ENCODE measurements at regions not wholly inside any gene's neighbourhood (a gene's known extent, or its start where the extent isn't known, plus 50 kb on each side); places are given as distances from the start of the nearest gene placed in this dataset.

DNA sequence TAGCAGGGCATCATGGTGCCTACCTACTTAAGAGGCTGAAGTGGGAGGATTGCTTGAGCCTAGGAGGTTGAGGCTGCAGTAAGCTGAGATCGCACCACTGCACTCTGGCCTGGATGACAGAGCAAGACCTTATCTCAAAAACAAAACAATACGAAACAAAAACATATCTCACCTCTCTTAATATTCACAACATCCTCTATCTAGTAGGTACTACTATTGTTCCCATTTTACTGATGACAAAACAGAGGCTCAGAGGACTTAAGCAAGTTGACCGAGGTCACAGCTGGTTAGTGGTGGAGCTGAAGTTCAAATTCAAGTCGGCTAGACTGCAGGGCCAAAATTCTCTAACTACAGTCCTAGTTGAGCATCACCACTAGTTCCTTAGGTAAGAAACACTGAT is 172.3 kb upstream of the EEA1 start:
- 0 out of 20 replicates have a peak, but pooled peaks cover 0 to 3% (median 0%) of the 10 kb centered on the region in 10 experiments for H3K4me1 ChIP-seq
- no peaks in the 10 kb centered on the region for H3K27me3 ChIP-seq
- no peaks in the 10 kb centered on the region for H3K9me3 ChIP-seq (replicated peaks in 1 of 11)
- H3K36me3 ChIP-seq, result no peaks in the 10 kb centered on the region
- no peak for TF ChIP-seq Cebpa-rat (IDR thresholded peaks at IDR 0.05)
- no peak overlapping the region for H3K4me3 ChIP-seq
- no peak overlapping the region for H3K4me2 ChIP-seq
- no peak overlapping the region for H3K27ac ChIP-seq
- H3K9ac ChIP-seq, result no peak overlapping the region
- H4K20me1 ChIP-seq, result no peaks in the 10 kb centered on the region

DNA sequence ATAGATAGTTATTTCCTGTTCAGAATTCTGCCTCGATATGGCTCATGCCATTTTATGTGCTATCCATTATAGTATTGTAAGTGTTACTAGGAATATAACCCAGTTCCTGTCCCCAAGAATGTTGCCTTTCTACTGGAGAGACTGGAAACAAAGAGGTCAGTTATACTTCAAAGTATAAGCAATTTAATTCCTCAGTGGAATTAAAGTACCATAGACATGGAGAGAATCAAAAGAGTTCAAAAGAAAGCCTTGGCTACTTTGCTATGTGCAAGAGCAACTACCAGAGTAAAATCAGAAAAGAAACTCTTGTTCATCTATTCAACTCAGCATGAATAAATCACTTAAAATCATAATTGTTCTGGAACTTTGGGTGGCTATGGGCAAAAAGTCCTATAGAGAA is 173.2 kb upstream of the EEA1 start:
- Histone ChIP-seq H3K27me3 (no peaks in the 10 kb centered on the region), H3K36me3 (no peaks in the 10 kb centered on the region)

DNA sequence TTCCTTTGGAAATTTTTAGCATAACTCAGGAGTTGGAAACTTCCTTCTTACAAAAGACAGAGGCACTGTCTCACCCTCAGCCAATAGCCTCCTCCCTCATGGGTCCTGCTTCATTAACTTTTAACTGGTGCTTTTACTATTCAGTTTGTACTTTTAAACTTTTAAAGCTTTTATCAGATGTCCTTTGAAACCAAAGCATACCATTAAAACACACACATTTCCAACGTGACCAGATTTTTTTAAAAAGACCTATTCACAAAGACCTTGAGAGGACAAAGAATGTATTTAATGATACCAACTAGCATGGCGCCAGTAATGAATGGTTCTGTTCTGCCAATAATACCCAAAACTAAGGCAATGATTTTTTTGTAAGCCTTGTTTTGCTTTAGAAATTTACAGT is 173.6 kb upstream of the EEA1 start:
- H3K9me3 ChIP-seq (replicated peaks in 1 of 11), result no peaks in the 10 kb centered on the region
- H3K4me1 ChIP-seq, result 0 out of 20 replicates have a peak, but pooled peaks cover 0 to 3% (median 0%) of the 10 kb centered on the region in 10 experiments
- H3K27me3 ChIP-seq, result no peaks in the 10 kb centered on the region
- H3K9ac ChIP-seq, result no peak overlapping the region
- TF ChIP-seq Cebpa-rat (IDR thresholded peaks at IDR 0.05), result no peak
- H3K4me2 ChIP-seq, result no peak overlapping the region
- no peaks in the 10 kb centered on the region for H4K20me1 ChIP-seq
- H3K27ac ChIP-seq, result no peak overlapping the region
- H3K4me3 ChIP-seq, result no peak overlapping the region
- no peaks in the 10 kb centered on the region for H3K36me3 ChIP-seq

More for the DNA sequence above, 173.2 kb upstream of the EEA1 start:
- Histone ChIP-seq H3K27ac (no peak overlapping the region), H3K4me1 (0 out of 20 replicates have a peak, but pooled peaks cover 0 to 3% (median 0%) of the 10 kb centered on the region in 10 experiments), H3K4me2 (no peak overlapping the region), H4K20me1 (no peaks in the 10 kb centered on the region), H3K9ac (no peak overlapping the region), H3K4me3 (no peak overlapping the region), H3K9me3 (replicated peaks in 1 of 11) (no peaks in the 10 kb centered on the region)
- TF ChIP-seq Cebpa-rat (IDR thresholded peaks at IDR 0.05), result no peak

DNA sequence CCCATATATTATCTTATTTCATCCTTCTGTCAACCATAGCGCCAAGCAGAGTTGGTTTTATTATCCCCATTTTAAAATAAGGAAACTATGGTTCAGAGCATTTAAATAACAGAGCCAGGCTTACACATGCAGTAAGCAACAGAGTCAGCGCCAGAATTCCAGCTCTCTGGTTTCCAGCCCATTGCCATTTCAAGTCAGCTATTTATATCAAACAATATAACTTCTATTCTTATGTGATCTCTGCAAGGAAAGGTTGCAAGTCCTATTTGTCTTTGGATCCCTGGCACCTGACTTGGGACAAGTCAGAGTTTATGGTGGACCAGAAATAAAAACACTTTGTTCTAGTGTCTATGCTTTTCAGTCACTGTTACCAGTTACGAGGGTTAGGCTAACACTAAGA is 174.1 kb upstream of the EEA1 start:
- H3K9ac ChIP-seq, result no peak overlapping the region
- no peaks in the 10 kb centered on the region for H3K27me3 ChIP-seq
- H3K4me2 ChIP-seq, result no peak overlapping the region
- no peaks in the 10 kb centered on the region for H3K9me3 ChIP-seq (replicated peaks in 1 of 11)
- H3K4me1 ChIP-seq, result 0 out of 20 replicates have a peak, but pooled peaks cover 0 to 3% (median 0%) of the 10 kb centered on the region in 10 experiments
- TF ChIP-seq Cebpa-rat (IDR thresholded peaks at IDR 0.05), result no peak
- H4K20me1 ChIP-seq, result no peaks in the 10 kb centered on the region
- H3K27ac ChIP-seq, result no peak overlapping the region
- no peak overlapping the region for H3K4me3 ChIP-seq
- H3K36me3 ChIP-seq, result no peaks in the 10 kb centered on the region

DNA sequence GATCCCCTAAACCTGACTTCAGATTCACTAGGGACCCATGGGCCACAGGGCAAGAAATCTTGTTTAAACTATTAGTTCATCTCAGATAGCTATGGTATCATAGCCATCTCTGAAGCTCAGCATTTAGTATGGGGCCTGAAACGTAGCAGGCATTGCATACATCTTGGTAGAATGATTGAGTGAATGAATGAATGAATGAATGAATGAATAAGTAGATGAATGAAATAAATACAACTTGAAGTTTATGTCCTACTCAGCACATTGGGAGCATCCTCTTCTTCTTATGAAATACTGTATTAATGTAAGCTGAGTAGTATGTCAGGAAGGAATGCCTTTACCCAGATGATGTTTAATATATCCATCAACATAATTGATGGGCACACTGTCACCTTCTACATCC is 175.4 kb upstream of the EEA1 start:
- H3K9me3 ChIP-seq (replicated peaks in 1 of 11), result no peaks in the 10 kb centered on the region
- no peaks in the 10 kb centered on the region for H4K20me1 ChIP-seq
- no peaks in the 10 kb centered on the region for H3K27me3 ChIP-seq
- no peak overlapping the region for H3K27ac ChIP-seq
- H3K9ac ChIP-seq, result no peak overlapping the region
- no peak for TF ChIP-seq Cebpa-rat (IDR thresholded peaks at IDR 0.05)
- no peak overlapping the region for H3K4me2 ChIP-seq
- no peaks in the 10 kb centered on the region for H3K4me1 ChIP-seq
- H3K4me3 ChIP-seq, result no peak overlapping the region
- no peaks in the 10 kb centered on the region for H3K36me3 ChIP-seq

DNA sequence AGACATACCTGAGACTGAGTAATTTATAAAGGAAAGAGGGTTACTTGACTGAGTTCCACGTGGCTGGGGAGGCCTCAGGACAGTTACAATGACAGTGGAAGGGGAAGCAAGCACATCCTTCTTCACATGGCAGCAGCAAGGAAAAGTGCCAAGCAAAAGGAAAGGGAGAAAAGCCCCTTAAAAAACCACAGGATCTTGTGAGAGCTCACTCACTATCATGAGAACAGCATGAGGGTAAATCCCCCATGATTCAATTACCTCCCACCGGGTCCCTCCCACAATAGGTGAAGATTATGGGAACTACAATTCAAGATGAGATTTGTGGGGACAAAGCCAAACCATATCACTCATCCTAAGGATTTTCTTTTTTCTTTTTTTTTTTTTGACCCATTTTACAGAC is 177.8 kb upstream of the EEA1 start:
- Histone ChIP-seq H3K9me3 (replicated peaks in 1 of 11) (no peaks in the 10 kb centered on the region), H3K4me2 (no peak overlapping the region), H3K9ac (no peak overlapping the region), H3K36me3 (no peaks in the 10 kb centered on the region), H3K4me3 (no peak overlapping the region), H3K27me3 (no peaks in the 10 kb centered on the region), H3K4me1 (no peaks in the 10 kb centered on the region; a peak in 1 of 20 replicates), H4K20me1 (no peaks in the 10 kb centered on the region), H3K27ac (no peak overlapping the region)
- TF ChIP-seq Cebpa-rat (IDR thresholded peaks at IDR 0.05), result no peak

DNA sequence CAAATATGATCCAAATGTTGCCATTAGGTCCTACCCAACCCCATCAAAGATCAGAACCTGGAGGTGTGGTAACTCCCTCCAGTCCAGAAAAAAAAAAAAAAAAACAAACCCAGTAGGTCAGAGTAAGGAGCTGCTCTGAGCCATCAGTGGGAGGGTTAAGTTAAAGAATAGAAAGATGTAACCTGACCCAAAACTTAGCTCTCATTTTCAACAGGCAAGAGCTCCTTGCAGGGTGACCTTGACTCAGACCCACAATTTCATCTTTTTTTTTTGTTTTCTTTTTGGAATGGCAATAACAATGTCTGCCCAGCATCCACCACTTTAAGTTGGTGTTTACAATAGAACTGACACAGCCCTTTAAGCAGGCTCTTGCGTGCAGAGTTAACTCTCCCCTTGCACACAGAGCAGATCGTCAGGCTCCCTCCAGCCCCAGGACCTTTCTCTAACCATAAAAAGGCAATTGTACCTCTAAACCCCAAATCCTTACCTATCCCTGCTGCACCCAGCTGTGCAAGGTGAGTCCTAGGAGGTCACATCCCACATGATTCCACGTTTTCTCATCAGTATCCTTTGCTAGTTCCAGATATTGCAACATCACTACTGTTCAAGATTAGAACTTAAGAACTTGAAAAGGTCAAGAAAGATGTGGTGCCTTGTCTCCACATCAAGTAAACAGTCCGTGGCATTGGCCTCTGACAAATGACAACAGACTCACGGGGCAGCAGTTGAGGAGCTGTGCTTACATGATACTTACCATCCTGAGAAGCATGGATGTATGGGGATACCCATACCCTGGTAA is 178.6 kb upstream of the EEA1 start:
- no peaks in the 10 kb centered on the region for H3K36me3 ChIP-seq
- H3K9ac ChIP-seq, result no peak overlapping the region
- H3K4me1 ChIP-seq, result peaks cover 0 to 1% (median 0%) of the 10 kb centered on the region in 10 experiments; a peak in 2 of 20 replicates
- no peaks in the 10 kb centered on the region for H3K27me3 ChIP-seq
- H3K4me2 ChIP-seq, result no peak overlapping the region
- H3K9me3 ChIP-seq (replicated peaks in 1 of 11), result no peaks in the 10 kb centered on the region
- H3K4me3 ChIP-seq, result no peak overlapping the region
- H3K27ac ChIP-seq, result no peak overlapping the region
- H4K20me1 ChIP-seq, result no peaks in the 10 kb centered on the region
- peak in 2 of 11 experiments; percentile 21 to 61; a peak in 1 of 22 replicates for TF ChIP-seq Cebpa-rat (IDR thresholded peaks at IDR 0.05)

DNA sequence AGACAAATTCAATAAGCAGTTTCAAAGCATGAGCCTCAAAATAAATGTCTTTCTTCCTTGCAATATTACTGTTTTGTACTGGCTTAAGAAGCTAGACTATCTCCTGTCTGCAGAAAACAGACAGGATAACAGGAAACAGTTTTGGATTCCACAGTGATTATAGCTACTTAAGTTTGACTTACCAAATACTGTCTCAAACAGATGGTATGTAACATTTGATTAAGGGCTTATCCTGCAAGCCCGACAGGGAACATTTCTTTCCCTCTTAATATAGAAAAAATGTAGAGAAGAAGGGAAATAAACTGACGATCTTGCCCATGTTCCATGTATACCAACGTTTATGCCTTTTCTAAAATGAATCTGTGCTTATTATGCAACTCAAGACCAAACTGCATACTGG is 179.9 kb upstream of the EEA1 start:
- Histone ChIP-seq H3K4me2 (no peak overlapping the region), H3K27me3 (no peaks in the 10 kb centered on the region), H3K36me3 (no peaks in the 10 kb centered on the region), H3K4me1 (peaks cover 0 to 13% (median 0%) of the 10 kb centered on the region in 10 experiments; a peak in 6 of 20 replicates), H3K4me3 (no peak overlapping the region), H3K9ac (no peak overlapping the region), H3K9me3 (replicated peaks in 1 of 11) (no peaks in the 10 kb centered on the region), H4K20me1 (no peaks in the 10 kb centered on the region), H3K27ac (no peak overlapping the region)
- no peak for TF ChIP-seq Cebpa-rat (IDR thresholded peaks at IDR 0.05)

DNA sequence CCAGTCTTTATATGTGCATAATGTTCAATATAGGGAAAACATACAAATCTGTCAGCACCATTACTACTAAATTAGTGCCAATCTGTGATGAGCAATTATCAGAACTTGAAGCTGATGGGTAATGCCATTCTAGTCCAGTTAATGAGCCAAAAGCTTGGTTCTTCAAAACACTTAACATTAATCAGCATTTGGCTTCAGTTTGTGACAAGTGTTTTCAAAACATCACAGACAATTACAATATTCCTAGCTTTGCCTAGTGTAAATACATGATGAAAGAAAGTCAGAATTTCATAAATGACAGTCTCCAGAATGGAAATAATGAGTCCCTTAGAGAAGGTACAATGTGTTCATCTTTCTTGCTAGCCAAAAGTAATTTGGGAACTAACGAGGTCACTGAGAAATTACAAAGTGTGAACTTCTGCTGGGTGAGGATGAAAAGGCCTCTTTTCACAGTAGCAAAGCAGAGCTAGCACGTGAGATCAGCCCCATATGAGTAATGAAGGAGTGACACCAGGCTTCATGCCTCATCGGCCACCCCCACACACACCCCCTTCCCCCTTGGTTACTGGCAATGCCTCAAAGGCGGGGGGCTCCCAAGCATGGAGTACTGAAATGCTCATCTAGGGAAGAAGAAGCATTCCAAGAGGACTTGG is 180.6 kb upstream of the EEA1 start:
- Histone ChIP-seq H3K9me3 (replicated peaks in 1 of 11) (no peaks in the 10 kb centered on the region), H3K27me3 (no peaks in the 10 kb centered on the region), H4K20me1 (no peaks in the 10 kb centered on the region), H3K9ac (no peak overlapping the region), H3K4me1 (peaks cover 0 to 15% (median 0%) of the 10 kb centered on the region in 10 experiments; a peak in 6 of 20 replicates), H3K27ac (no peak overlapping the region), H3K4me2 (0 out of 22 replicates have a peak overlapping the region, but pooled peaks of 1 of the 11 experiments have one; percentile 12), H3K36me3 (no peaks in the 10 kb centered on the region), H3K4me3 (no peak overlapping the region)
- no peak for TF ChIP-seq Cebpa-rat (IDR thresholded peaks at IDR 0.05)
